K562 (cell line): ENCODE measurements at regions not wholly inside any gene's neighbourhood (a gene's known extent, or its start where the extent isn't known, plus 50 kb on each side); places are given as distances from the start of the nearest gene placed in this dataset.

ENCODE experiments used
- ATAC-seq: fragments of 200-7000 bp; cut with Tn5 transposase; 3 replicates; pipeline ENCODE4 v1.9.1; 2020; ENCODE audit warnings: moderate library complexity
- BruUV-seq: library from RNA; stranded (reverse); fragments of 400-500 nt; replicated peaks from 2 replicates; lab custom pipeline; 2021; lab: Mats Ljungman, UMichigan
- CTCF ChIA-PET: fragments of 300-600 bp; formaldehyde crosslinking; extraction: SDS; loops from one replicate; lab custom pipeline; 2021; ENCODE audit warnings: low intra/inter-chr PET ratio; lab: Yijun Ruan, JAX
- POLR2A ChIA-PET: fragments of 300-600, 350-650 bp; sonication (Branson Sonifier 250); formaldehyde crosslinking; extraction: SDS; loops from one replicate; lab custom pipeline; 2021; ENCODE audit warnings: antibody characterized with exemption, inconsistent platforms; lab: Yijun Ruan, JAX
- DNase-seq, 4 experiments: peaks; one replicate each; pipeline versions ENCODE4 v3.0.0 to v3.0.0-alpha.2; 2011 to 2018; ENCODE audit warnings: low spot score in 3 of 4, mixed read lengths in 3 of 4; ENCODE audit errors: extremely low read depth in 1 of 4
- FAIRE-seq: peaks from 2 replicates; lab custom pipeline; 2011; peaks lifted over from hg19 to GRCh38; lab: Jason Lieb, UNC
- H2AFZ ChIP-seq: 2 replicates; pipeline ENCODE4 v1.6.0; 2011; ENCODE audit warnings: low read depth, low read length, control low read depth, inconsistent platforms
- H3K27ac ChIP-seq: fragments of 200-600 bp; 3 replicates; pipeline ENCODE4 v1.8.0; 2011; ENCODE audit warnings: low read depth, mild to moderate bottlenecking, control low read depth, inconsistent platforms, low read length, moderate library complexity, mixed read lengths; ENCODE audit errors: extremely low read depth
- H3K27me3 ChIP-seq, 2 experiments: fragments of 300-600 bp in 1 of 2; 2 replicates in 1 of 2; 3 replicates in 1 of 2; pipeline versions ENCODE4 v1.6.0 to v1.8.0; 2011; ENCODE audit warnings: inconsistent platforms in 2 of 2, low read length in 2 of 2, mild to moderate bottlenecking in 1 of 2, mixed read lengths in 1 of 2, moderate library complexity in 1 of 2; ENCODE audit not compliant: control insufficient read depth in 2 of 2, insufficient read depth in 2 of 2
- H3K36me3 ChIP-seq: fragments of 300-600 bp; 3 replicates; pipeline ENCODE4 v1.8.0; 2011; ENCODE audit warnings: mild to moderate bottlenecking, low read length, inconsistent platforms; ENCODE audit not compliant: control insufficient read depth, insufficient read depth
- H3K4me1 ChIP-seq, 2 experiments: fragments of 200-600 bp in 1 of 2; replicated peaks in 1 of 2; 2 replicates in 1 of 2; 3 replicates in 1 of 2; pipeline versions ENCODE4 v1.5.1 to v1.8.0; 2011; ENCODE audit warnings: inconsistent platforms in 2 of 2, low read length in 2 of 2, mild to moderate bottlenecking in 1 of 2, mixed read lengths in 1 of 2, moderate library complexity in 1 of 2; ENCODE audit not compliant: control insufficient read depth in 2 of 2, insufficient read depth in 2 of 2
- H3K4me2 ChIP-seq: 2 replicates; pipeline ENCODE4 v1.6.1; 2011; ENCODE audit warnings: low read length, control low read depth, inconsistent platforms, mixed read lengths; ENCODE audit not compliant: insufficient read depth
- H3K4me3 ChIP-seq: fragments of 200-600 bp; sonication (generic), shearing (Covaris generic); 2 replicates; pipeline ENCODE4 v1.5.1; 2016; ENCODE audit warnings: control low read depth, inconsistent platforms
- H3K79me2 ChIP-seq: fragments of 200-600 bp; 3 replicates; pipeline ENCODE4 v1.8.0; 2011; ENCODE audit warnings: low read length, inconsistent platforms; ENCODE audit not compliant: control insufficient read depth, insufficient read depth
- H3K9ac ChIP-seq, 2 experiments: 2 replicates each; pipeline versions ENCODE4 v1.6.0 to v1.6.1; 2011; ENCODE audit warnings: low read depth in 2 of 2, low read length in 2 of 2, control low read depth in 1 of 2, inconsistent platforms in 1 of 2, mild to moderate bottlenecking in 1 of 2, mixed read lengths in 1 of 2; ENCODE audit not compliant: insufficient read depth in 1 of 2
- H3K9me1 ChIP-seq: one replicate; pipeline ENCODE4 v1.6.0; 2011; ENCODE audit warnings: inconsistent platforms, mild to moderate bottlenecking, low read length, moderate library complexity; ENCODE audit not compliant: control insufficient read depth, insufficient read depth
- H3K9me3 ChIP-seq: replicated peaks from 2 replicates; pipeline ENCODE4 v1.5.1; 2011; ENCODE audit warnings: low read depth, low read length, inconsistent platforms; ENCODE audit not compliant: control insufficient read depth, insufficient read depth
- H4K20me1 ChIP-seq: replicated peaks from 2 replicates; pipeline ENCODE4 v1.6.1; 2011; ENCODE audit warnings: low read length, inconsistent platforms, mixed read lengths; ENCODE audit not compliant: control insufficient read depth, insufficient read depth
- E2F3 ChIP-seq: fragments of 250-450 bp; sonication (Bioruptor Pico); IDR thresholded peaks from 2 replicates; pipeline ENCODE4 v1.4.0; 2020; ENCODE audit warnings: mild to moderate bottlenecking
- ELF2 ChIP-seq: fragments of 250-450 bp; sonication (Bioruptor Pico); IDR thresholded peaks from 2 replicates; pipeline ENCODE4 v1.5.0; 2021; ENCODE audit warnings: mild to moderate bottlenecking
- ESRRA ChIP-seq: fragments of 450-650 bp; IDR thresholded peaks from 2 replicates; pipeline ENCODE4 v1.6.1; 2014; ENCODE audit warnings: low read depth, mild to moderate bottlenecking, moderate library complexity, borderline replicate concordance
- KAT7 ChIP-seq: sonication (generic); formaldehyde crosslinking; IDR thresholded peaks from 2 replicates; pipeline ENCODE4 v1.8.0; 2022; ENCODE audit warnings: missing genetic modification reagents, mild to moderate bottlenecking, borderline replicate concordance
- LARP7 ChIP-seq: fragments of 450-650 bp; IDR thresholded peaks from 2 replicates; pipeline ENCODE4 v1.6.1; 2016
- NBN ChIP-seq: fragments of 450-650 bp; IDR thresholded peaks from 2 replicates; pipeline ENCODE4 v1.6.1; 2016; ENCODE audit warnings: low read depth, mild to moderate bottlenecking
- NFE2 ChIP-seq: IDR thresholded peaks from 2 replicates; pipeline ENCODE4 v1.6.1; 2014; ENCODE audit warnings: antibody characterized with exemption, low read depth
- SMARCA5 ChIP-seq: fragments of 450-650 bp; IDR thresholded peaks from 2 replicates; pipeline ENCODE4 v1.6.1; 2016
- ZNF696 ChIP-seq: fragments of 250-450 bp; sonication (Bioruptor Pico); conservative IDR thresholded peaks from 2 replicates; pipeline ENCODE4 v1.4.0; 2020; ENCODE audit warnings: mild to moderate bottlenecking, moderate library complexity
- WGBS: fragments of 100-300 bp; shearing (Covaris generic); methylation state at CpG from one replicate; pipeline ENCODE4 v1.1.6; 2016; ENCODE audit warnings: low coverage, mixed read lengths; ENCODE audit not compliant: insufficient coverage; ENCODE audit errors: missing lambda C conversion rate; 5-methylcytosine and 5-hydroxymethylcytosine counted together
- in situ Hi-C: fragments of 300-500 bp; cut with MboI; formaldehyde crosslinking; loops from 4 replicates; pipeline ENCODE4 v1.15.0; 2018; ENCODE audit warnings: inconsistent platforms, mixed read lengths
- intact Hi-C: fragments of 100-400 bp; cut with micrococcal nuclease; formaldehyde crosslinking; loops from 2 replicates; pipeline ENCODE4 v1.14.2; 2022
- TF ChIP-seq, protein P1 (sequence below): fragments of 450-650 bp; IDR thresholded peaks from 2 replicates; pipeline ENCODE4 v1.6.1; 2018; ENCODE audit not compliant: partially characterized antibody
- TF ChIP-seq, protein P2 (sequence below): sonication (generic); formaldehyde crosslinking; IDR thresholded peaks from 2 replicates; pipeline ENCODE4 v1.5.0; 2020; ENCODE audit warnings: missing genetic modification reagents

DNA sequence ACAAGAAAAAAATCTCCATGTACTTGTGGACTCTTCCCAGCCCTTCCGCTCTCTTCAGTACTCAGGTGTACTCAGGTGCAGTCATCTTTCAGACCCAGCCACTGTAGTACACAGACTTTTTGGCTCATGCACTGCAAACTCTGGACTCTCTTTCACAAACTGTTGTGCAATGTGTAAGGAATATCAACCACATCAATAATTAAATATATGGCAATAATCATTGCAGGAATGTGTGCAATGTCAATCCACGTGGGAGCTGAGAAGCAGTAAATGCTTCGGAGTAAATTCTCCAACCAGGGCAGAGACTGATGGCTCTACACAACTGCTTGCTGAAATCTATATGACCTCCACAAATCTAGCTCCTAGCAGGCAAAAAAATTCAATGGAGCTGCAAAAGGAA lies 287.3 kb upstream of the COL8A1 start:
- Histone ChIP-seq H3K4me2 (no peak overlapping the region), H4K20me1 (no peaks in the 10 kb centered on the region), H3K4me1 (no peaks in the 10 kb centered on the region), H3K9me1 (no peaks in the 10 kb centered on the region), H2AFZ (no peak overlapping the region), H3K79me2 (no peaks in the 10 kb centered on the region), H3K9me3 (no peaks in the 10 kb centered on the region), H3K27me3 (no peaks in the 10 kb centered on the region), H3K27ac (no peak overlapping the region), H3K36me3 (no peaks in the 10 kb centered on the region), H3K4me3 (no peak overlapping the region), H3K9ac (no peak overlapping the region)
- POLR2A ChIA-PET = no interaction called here
- in situ Hi-C loops (no loop called here), intact Hi-C loops (no loop called here)
- TF ChIP-seq SMARCA5 (no peak), ZNF696 (CRISPR knock-in tag) (no peak), NFE2 (no peak), LARP7 (no peak), ESRRA (no peak), KAT7 (no peak), ELF2 (CRISPR knock-in tag) (no peak), NBN (no peak), E2F3 (CRISPR knock-in tag) (no peak)
- TF ChIP-seq, protein P1, sequence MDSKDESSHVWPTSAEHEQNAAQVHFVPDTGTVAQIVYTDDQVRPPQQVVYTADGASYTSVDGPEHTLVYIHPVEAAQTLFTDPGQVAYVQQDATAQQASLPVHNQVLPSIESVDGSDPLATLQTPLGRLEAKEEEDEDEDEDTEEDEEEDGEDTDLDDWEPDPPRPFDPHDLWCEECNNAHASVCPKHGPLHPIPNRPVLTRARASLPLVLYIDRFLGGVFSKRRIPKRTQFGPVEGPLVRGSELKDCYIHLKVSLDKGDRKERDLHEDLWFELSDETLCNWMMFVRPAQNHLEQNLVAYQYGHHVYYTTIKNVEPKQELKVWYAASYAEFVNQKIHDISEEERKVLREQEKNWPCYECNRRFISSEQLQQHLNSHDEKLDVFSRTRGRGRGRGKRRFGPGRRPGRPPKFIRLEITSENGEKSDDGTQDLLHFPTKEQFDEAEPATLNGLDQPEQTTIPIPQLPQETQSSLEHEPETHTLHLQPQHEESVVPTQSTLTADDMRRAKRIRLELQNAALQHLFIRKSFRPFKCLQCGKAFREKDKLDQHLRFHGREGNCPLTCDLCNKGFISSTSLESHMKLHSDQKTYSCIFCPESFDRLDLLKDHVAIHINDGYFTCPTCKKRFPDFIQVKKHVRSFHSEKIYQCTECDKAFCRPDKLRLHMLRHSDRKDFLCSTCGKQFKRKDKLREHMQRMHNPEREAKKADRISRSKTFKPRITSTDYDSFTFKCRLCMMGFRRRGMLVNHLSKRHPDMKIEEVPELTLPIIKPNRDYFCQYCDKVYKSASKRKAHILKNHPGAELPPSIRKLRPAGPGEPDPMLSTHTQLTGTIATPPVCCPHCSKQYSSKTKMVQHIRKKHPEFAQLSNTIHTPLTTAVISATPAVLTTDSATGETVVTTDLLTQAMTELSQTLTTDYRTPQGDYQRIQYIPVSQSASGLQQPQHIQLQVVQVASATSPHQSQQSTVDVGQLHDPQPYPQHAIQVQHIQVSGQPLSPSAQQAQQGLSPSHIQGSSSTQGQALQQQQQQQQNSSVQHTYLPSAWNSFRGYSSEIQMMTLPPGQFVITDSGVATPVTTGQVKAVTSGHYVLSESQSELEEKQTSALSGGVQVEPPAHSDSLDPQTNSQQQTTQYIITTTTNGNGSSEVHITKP = no peak
- TF ChIP-seq, protein P2, sequence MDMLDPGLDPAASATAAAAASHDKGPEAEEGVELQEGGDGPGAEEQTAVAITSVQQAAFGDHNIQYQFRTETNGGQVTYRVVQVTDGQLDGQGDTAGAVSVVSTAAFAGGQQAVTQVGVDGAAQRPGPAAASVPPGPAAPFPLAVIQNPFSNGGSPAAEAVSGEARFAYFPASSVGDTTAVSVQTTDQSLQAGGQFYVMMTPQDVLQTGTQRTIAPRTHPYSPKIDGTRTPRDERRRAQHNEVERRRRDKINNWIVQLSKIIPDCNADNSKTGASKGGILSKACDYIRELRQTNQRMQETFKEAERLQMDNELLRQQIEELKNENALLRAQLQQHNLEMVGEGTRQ (CRISPR knock-in tag) = no peak
- WGBS = 0% methylated on average over 3 of the region's 3 CpGs
- FAIRE-seq (no peak), DNase-seq (no peak), ATAC-seq (no peak)
- no TSS peak for BruUV-seq
- CTCF ChIA-PET = no interaction called here
